HTR-8/SVneo (cell line): ENCODE measurements at regions not wholly inside any gene's neighbourhood (a gene's known extent, or its start where the extent isn't known, plus 50 kb on each side); places are given as distances from the start of the nearest gene placed in this dataset.
A peak's percentile ranks its signal among the peaks of the same experiment; 100 is the strongest.

ENCODE experiments used
- DNase-seq: peaks from one replicate; pipeline ENCODE4 v3.0.0; 2011; ENCODE audit warnings: low spot score, mixed read lengths; ENCODE audit not compliant: insufficient read length
- FAIRE-seq: peaks from 2 replicates; lab custom pipeline; 2011; peaks lifted over from hg19 to GRCh38; lab: Jason Lieb, UNC

- no peak for DNase-seq
Measured at GRCh38 chr1:80917225-80917624, 883.5 kb upstream of the ADGRL2 start.

DNA sequence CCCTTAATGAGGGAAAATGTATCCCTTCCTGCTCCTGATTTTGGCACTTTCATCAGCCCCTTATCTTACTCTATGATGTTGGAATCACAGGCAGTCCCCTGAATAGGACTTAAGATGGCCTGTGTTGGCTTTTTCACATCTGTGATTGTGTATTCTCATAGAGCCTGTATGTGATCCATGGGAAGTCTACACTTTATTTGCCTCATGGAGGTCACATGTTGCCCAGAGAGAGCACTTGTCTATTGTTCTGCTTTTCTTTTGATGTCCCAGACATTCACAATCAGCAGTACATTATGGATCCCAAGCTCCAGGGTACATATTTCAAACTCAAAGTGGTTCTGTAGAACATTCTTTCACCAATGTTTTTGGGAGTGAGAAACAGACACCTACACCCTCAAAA lies 885.2 kb upstream of the ADGRL2 start:
- FAIRE-seq: no peak
- DNase-seq: no peak

More at GRCh38 chr1:80917225-80917624, 883.5 kb upstream of the ADGRL2 start:
- FAIRE-seq: no peak

- FAIRE-seq (no peak), DNase-seq (no peak)
Measured at GRCh38 chr1:80910426-80910825, 890.3 kb upstream of the ADGRL2 start.

- FAIRE-seq: no peak
- DNase-seq: no peak
Measured at GRCh38 chr1:80909172-80909784, 891.5 kb upstream of the ADGRL2 start.

DNA sequence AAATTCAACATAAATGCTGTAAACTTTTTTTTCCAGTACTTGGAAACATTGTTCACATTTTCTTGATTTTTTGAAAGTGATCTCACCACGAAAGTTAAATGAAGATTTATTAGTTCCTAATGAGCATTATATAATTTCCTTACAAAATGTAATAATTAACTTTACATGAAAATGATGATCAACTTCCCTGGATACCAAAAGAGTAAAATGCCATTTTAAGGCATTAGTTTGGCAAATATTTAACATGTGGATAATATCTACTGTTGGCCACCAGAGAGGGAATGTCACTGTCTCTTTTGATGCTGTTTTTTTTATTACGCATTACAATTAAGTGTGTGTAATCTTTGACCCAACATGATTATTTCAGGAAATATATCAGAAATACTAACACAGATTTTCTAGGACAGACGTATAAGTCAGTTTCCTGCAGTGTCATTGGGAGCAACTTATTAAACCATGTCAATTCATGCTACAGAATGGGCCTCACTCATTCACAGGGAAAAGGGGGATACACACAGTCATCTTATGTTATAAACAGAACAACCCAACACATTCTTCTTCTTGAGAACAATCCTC lies 903.9 kb upstream of the ADGRL2 start:
- DNase-seq (no peak), FAIRE-seq (no peak)

DNA sequence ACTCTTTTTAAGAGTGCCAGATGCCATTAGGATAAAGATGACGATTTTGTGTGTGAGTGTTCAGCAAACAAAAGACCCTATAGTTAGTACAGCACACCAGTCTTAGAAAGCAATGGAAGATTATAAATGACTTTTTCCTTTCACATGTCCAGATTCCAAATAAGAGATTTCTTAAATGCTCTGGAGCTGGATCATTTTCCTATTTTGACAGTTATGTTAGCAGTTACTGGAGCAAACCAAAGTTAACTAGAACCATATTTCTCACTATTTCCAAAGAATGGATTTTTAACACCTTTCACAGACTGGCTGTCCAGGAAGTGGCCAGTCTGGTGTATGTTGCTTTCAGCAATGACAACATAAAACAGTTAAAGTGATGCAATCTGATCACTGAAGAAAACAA lies 905.8 kb upstream of the ADGRL2 start:
- DNase-seq (no peak), FAIRE-seq (no peak)

GRCh38 chr1:80893115-80893514 lies 907.6 kb upstream of the ADGRL2 start:
- DNase-seq: no peak
- no peak for FAIRE-seq

GRCh38 chr1:80892539-80892938 lies 908.2 kb upstream of the ADGRL2 start:
- FAIRE-seq: no peak
- no peak for DNase-seq

DNA sequence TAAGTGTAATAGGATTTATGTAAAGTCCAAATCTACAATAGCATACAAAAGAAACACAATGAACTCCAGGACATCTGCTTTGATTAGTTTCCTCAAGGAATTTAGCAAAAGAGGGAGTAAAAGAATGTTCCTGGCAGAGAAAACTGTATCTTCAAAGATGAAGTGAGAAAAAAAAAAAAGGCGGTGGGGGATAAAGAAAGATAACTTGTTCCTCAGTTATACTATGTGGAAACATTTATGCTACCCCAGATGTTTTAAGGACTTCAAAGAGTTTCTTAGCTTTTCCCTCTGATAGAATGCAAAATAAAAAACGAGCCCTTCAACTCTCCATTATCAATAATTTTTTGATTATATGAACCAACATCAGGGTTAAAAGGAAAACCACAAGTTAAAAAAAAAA lies 908.9 kb upstream of the ADGRL2 start:
- DNase-seq (no peak), FAIRE-seq (no peak)

GRCh38 chr1:80882553-80882952 lies 918.2 kb upstream of the ADGRL2 start:
- FAIRE-seq (no peak), DNase-seq (peak; percentile 20)

DNA sequence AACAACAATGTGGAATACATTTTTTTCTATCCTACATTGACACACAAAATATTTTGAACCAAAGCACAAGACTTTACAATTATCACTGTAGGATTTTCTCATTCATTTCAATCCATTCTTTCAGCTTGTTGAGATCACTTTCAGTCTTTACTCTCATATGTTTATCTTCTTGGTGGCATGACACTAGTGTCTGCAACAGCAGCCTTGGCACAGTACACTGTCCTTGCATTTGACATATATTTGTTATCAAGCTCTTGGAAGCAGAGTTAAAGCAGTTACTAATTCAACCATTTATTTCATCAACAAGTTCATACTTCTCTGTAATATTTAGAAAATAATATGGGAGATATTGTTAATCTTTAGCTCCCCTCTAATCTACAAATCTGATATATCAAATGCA lies 922.4 kb upstream of the ADGRL2 start:
- DNase-seq: no peak
- no peak for FAIRE-seq

DNA sequence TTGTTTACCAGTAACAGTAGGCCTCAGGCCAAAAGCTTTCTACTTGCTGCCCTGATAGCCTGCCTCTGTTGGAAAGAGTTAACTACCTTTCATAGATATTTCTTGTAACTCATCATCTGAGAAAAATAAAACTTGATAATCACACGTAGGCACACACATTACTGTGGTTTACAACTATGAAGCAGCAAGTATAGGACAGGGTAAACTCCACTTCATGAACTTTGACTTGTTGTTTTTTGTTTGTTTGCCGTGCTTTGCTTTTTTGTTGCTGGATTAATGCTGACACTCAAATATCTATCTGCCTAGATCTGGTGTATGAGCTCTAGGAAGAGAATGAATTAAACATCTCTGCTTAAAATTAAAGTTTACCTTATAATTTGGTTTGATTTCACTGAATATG lies 924.7 kb upstream of the ADGRL2 start:
- FAIRE-seq: no peak
- DNase-seq: no peak

- no peak for FAIRE-seq
- no peak for DNase-seq
Measured at GRCh38 chr1:80869299-80869698, 931.4 kb upstream of the ADGRL2 start.

- FAIRE-seq (no peak), DNase-seq (no peak)
Measured at GRCh38 chr1:80847904-80848303, 952.8 kb upstream of the ADGRL2 start.

DNA sequence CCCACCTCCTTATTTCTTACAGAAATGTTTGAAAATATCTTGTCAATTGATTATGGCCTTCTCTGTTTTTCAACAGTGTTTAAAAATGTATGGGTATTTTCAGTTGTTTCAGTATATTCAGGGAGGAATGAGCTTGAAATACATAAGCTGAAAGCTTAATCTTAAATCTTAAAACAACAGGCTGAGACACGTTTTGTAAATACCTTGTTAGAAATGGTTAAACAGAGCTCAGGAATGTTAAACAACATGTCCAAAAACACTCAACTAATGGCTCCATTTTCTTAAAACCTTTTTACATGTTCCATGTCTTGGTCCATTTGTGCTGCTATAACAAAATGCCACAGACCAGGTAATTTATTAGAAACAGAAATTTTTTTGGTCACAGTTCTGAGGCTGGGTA lies 953.8 kb upstream of the ADGRL2 start:
- FAIRE-seq: no peak

GRCh38 chr1:80842796-80843195 lies 957.9 kb upstream of the ADGRL2 start:
- FAIRE-seq (no peak), DNase-seq (no peak)

More for the DNA sequence above, 953.8 kb upstream of the ADGRL2 start:
- no peak for DNase-seq

DNA sequence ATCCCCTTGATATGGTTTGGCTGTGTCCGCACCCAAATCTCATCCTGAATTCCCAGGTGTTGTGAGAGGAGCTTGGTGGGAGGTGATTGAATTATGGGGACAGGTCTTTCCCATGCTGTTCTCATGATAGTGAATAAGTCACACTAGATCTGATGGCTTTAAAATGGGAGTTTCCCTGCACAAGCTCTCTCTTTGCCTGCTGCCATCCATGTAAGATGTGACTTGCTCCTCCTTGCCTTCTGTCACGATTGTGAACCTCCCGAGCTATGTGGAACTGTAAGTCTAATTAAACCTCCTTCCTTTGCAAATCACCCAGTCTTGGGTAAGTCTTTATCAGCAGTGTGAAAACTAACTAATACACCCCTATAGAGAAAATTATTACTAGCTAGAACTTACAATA lies 959.5 kb upstream of the ADGRL2 start:
- DNase-seq (no peak), FAIRE-seq (no peak)

- FAIRE-seq (no peak), DNase-seq (no peak)
Measured at GRCh38 chr1:80837066-80837465, 963.7 kb upstream of the ADGRL2 start.

GRCh38 chr1:80836505-80836904 lies 964.2 kb upstream of the ADGRL2 start:
- DNase-seq: no peak
- no peak for FAIRE-seq

- FAIRE-seq: no peak
- no peak for DNase-seq
Measured at GRCh38 chr1:80827666-80828065, 973.1 kb upstream of the ADGRL2 start.

DNA sequence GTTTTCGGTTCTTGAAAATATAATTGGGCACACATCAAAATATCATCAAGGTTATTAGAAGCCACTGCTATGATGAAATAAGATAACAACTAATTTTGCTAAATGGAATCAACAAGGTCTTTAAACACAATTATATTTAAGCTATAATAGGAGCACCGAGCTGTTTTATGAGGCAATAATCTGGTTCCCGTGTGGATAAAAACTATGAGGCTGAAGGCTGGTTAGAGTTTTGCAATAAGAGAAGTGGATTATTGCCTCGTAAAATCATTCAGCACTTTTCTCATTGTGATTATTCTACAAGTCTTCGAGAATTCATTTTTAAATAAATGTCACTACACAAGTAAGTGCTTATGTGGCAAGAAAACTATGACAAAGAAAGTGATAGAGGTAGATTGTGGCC lies 975.7 kb upstream of the ADGRL2 start:
- no peak for FAIRE-seq

DNA sequence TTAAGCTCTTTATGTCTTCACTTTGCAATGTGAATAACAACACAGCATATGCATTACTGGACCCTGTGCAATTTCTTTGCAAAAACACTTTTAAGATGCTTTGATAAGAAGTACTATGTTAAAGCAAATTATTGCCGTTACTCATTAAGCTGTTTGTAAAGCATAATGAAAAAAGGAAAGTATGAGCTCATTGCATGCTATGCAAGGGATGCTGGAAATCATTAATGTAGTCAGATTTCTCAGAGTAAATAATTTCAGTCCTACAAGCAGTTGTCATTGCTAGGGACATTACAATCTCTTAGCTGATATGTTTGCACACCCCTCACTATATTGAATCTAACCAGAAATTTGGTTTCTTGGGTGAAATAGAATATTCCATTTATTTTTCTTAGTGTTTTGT lies 982.5 kb upstream of the ADGRL2 start:
- DNase-seq (no peak), FAIRE-seq (no peak)

More for the DNA sequence above, 975.7 kb upstream of the ADGRL2 start:
- no peak for DNase-seq
